Common myeloid progenitor, CD34-positive (primary cell): ENCODE measurements at regions not wholly inside any gene's neighbourhood (a gene's known extent, or its start where the extent isn't known, plus 50 kb on each side); places are given as distances from the start of the nearest gene placed in this dataset.

ENCODE experiments used
- CTCF ChIA-PET: fragments of 350-600 bp; sonication (Branson Sonifier 250); formaldehyde crosslinking; loops from one replicate; lab custom pipeline; 2021; ENCODE audit warnings: antibody characterized with exemption; lab: Charles Lee
- POLR2A ChIA-PET: fragments of 350-600 bp; sonication (Branson Sonifier 250); formaldehyde crosslinking; loops from one replicate; lab custom pipeline; 2021; ENCODE audit warnings: antibody characterized with exemption; lab: Charles Lee
- DNase-seq, 3 donors: peaks; one replicate each; pipeline versions ENCODE4 v3.0.0 to v3.0.0-alpha.2; 2013
- H3K27ac ChIP-seq, 2 experiments: 1 replicate in 1 of 2; 2 replicates in 1 of 2; pipeline ENCODE4 v1.7.0; 2013; ENCODE audit warnings: inconsistent platforms in 2 of 2, low read length in 2 of 2, mild to moderate bottlenecking in 2 of 2, low read depth in 1 of 2, moderate library complexity in 1 of 2; ENCODE audit not compliant: severe bottlenecking in 2 of 2, insufficient read depth in 1 of 2, poor library complexity in 1 of 2
- H3K27me3 ChIP-seq, 5 experiments: replicated peaks in 2 of 5; 1 replicate in 3 of 5; 2 replicates in 2 of 5; pipeline versions ENCODE4 v1.6.1 to v1.7.0; 2013; ENCODE audit warnings: low read length in 4 of 5, mild to moderate bottlenecking in 2 of 5, moderate library complexity in 2 of 5, inconsistent platforms in 1 of 5; ENCODE audit not compliant: insufficient read depth in 5 of 5, control insufficient read depth in 4 of 5
- H3K36me3 ChIP-seq, 4 experiments: 1 replicate in 2 of 4; 2 replicates in 2 of 4; pipeline versions ENCODE4 v1.6.1 to v1.7.0; 2013; ENCODE audit warnings: low read length in 3 of 4, control low read depth in 1 of 4, mild to moderate bottlenecking in 1 of 4; ENCODE audit not compliant: control insufficient read depth in 4 of 4, insufficient read depth in 4 of 4
- H3K4me1 ChIP-seq, 4 experiments: 1 replicate in 3 of 4; 2 replicates in 1 of 4; pipeline versions ENCODE4 v1.6.1 to v1.7.1; 2013; ENCODE audit warnings: low read length in 3 of 4, mild to moderate bottlenecking in 3 of 4, control low read depth in 1 of 4, inconsistent platforms in 1 of 4, moderate library complexity in 1 of 4; ENCODE audit not compliant: control insufficient read depth in 4 of 4, insufficient read depth in 4 of 4; ENCODE audit errors: control extremely low read depth in 1 of 4
- H3K4me3 ChIP-seq, 7 experiments: 1 replicate in 4 of 7; 2 replicates in 3 of 7; pipeline versions ENCODE4 v1.5.1 to v1.7.0; 2013; ENCODE audit warnings: mild to moderate bottlenecking in 7 of 7, low read length in 6 of 7, moderate library complexity in 6 of 7, inconsistent platforms in 2 of 7, low read depth in 2 of 7, control low read depth in 1 of 7; ENCODE audit not compliant: insufficient read depth in 4 of 7, control insufficient read depth in 1 of 7; ENCODE audit errors: extremely low read depth in 1 of 7
- H3K9me3 ChIP-seq, 5 experiments: 1 replicate in 4 of 5; 2 replicates in 1 of 5; pipeline versions ENCODE4 v1.6.1 to v1.7.1; 2013; ENCODE audit warnings: low read length in 4 of 5, mild to moderate bottlenecking in 2 of 5, inconsistent platforms in 1 of 5, low read depth in 1 of 5, moderate library complexity in 1 of 5; ENCODE audit not compliant: control insufficient read depth in 4 of 5, insufficient read depth in 2 of 5; ENCODE audit errors: control extremely low read depth in 1 of 5
- WGBS: methylation state at CpG from one replicate; pipeline ENCODE4 v1.1.5; 2013; ENCODE audit not compliant: insufficient coverage; 5-methylcytosine and 5-hydroxymethylcytosine counted together

DNA sequence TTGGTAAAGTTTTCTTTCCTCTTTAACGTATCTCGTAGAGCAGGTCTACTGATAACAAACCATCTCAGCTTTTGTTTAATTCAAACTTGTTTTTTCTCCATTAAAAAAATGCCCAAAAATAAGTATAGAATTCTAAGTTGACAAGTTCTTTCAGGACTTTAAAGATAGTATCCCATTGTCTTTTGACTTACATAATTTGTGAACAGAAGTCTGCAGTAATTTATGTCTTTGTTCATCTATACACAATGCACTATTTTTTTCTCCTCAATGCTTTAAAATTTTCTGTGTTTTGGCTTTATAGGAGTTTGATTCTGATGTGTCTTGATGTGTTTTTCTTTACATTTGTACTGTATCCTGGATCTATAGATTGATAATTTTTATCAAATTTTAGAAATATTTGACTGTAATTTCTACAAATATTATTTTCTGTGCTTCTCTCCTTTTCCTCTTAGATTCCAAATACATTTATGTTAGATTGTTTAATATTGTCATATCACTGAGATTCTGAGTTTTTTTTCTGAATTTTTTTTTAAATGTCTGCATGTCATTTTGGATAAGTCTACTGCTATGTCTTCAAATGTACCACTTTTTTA is 143.3 kb downstream of the FTCDNL1 start:
- H3K36me3 ChIP-seq: no peaks in the 10 kb centered on the region
- H3K9me3 ChIP-seq: peaks cover 2 to 25% (median 5%) of the 10 kb centered on the region in 5 experiments
- ChIA-PET CTCF (interaction anchor here (8.1 kb wide), 1 partner anchor 32 kb away, joined by 118 read pairs; no protein-coding TSS in a partner anchor), POLR2A (interaction anchor here (0.6 kb wide), 1 partner anchor 196 kb away, joined by 3 read pairs; no protein-coding TSS in a partner anchor)
- peaks cover 0 to 10% (median 4%) of the 10 kb centered on the region in 4 experiments for H3K4me1 ChIP-seq
- no peak overlapping the region for H3K4me3 ChIP-seq
- no CpG with 5 or more reads among the region's 2 CpGs for WGBS
- H3K27me3 ChIP-seq: no peaks in the 10 kb centered on the region
- H3K27ac ChIP-seq: no peak overlapping the region
- peak; percentile 19 to 69 (median 69) for DNase-seq

DNA sequence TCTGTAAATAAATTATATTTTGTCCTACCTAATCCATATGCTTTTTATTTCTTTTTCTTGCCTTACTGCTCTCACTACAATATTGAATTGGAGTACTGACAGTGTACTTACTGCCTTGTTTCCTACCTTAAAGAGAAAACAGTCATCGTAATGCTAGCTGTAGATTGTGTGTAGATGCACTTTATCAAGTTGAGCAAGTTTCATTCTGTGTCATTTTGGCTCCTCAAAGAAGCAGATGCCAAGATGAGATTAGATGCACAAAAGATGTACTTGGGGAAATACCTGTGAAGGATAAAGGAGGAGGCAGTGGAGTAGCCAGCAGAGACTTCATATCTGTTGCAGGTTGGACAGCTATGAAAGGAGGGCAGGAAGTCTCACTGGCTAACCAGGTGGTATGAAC is 145.5 kb downstream of the FTCDNL1 start:
- H3K36me3 ChIP-seq: no peaks in the 10 kb centered on the region
- H3K4me3 ChIP-seq: no peak overlapping the region
- CTCF ChIA-PET: interaction anchor here (0.9 to 8.1 kb wide), 9 partner anchors 11 to 236 kb away, joined by 3 to 118 read pairs (median 5); no protein-coding TSS in a partner anchor
- POLR2A ChIA-PET: no interaction called here
- H3K4me1 ChIP-seq: peaks cover 0 to 10% (median 4%) of the 10 kb centered on the region in 4 experiments
- H3K27me3 ChIP-seq: no peaks in the 10 kb centered on the region
- no peak overlapping the region for H3K27ac ChIP-seq
- peak in 2 of 3 donors; percentile 31 to 38 for DNase-seq
- WGBS: no CpG with 5 or more reads among the region's 1 CpG
- peaks cover 2 to 25% (median 5%) of the 10 kb centered on the region in 5 experiments for H3K9me3 ChIP-seq

DNA sequence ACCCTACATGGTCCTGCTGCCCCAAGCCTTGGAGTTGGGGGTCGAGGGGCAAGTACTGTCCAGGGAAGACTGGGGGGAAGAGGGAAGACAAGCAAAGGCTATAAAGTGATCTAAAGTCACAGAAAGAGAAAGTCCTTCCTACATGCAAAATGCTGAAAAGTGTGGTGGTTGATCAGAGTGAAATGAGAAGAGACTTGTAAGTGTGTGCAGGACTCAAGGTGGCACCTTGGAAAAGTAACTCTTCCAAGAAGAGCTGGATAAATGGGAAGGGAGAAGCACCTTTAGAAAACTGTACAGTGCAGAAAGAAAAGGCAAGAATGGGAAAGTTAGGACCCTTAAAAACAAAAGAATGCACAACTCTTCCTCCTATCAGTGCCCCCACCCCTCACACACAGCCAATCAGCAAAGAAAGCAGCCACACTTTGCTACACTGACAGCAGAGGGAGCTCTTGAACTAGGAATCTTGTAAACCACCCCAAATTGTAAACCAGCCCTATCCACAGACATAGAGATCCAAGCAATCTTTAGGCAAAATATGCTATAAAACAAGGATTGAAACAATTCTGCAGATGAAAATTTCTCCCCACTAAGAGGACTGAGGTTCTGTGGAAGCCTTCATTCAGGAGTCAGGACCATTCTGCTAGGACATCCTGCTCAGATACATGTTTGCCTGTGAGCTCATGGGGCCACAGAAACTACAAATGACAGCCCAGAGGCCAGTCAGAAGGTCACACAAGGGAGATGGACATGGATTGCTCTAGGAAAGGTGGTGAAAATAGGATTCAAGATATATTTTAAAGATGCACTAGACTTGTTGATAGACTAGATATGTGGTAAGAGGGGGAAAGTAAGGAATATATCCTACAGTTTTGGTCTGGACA is 146.4 kb downstream of the FTCDNL1 start:
- peaks cover 0 to 10% (median 4%) of the 10 kb centered on the region in 4 experiments for H3K4me1 ChIP-seq
- H3K27ac ChIP-seq: no peak overlapping the region
- H3K36me3 ChIP-seq: no peaks in the 10 kb centered on the region
- no CpG with 5 or more reads among the region's 1 CpG for WGBS
- CTCF ChIA-PET: interaction anchor here (0.7 to 8.1 kb wide), 22 partner anchors 8 to 779 kb away, joined by 3 to 118 read pairs (median 3); no protein-coding TSS in a partner anchor
- H3K27me3 ChIP-seq: no peaks in the 10 kb centered on the region
- DNase-seq: peak; percentile 64 to 87 (median 80)
- POLR2A ChIA-PET: no interaction called here
- peaks cover 2 to 21% (median 5%) of the 10 kb centered on the region in 5 experiments for H3K9me3 ChIP-seq
- H3K4me3 ChIP-seq: no peak overlapping the region

DNA sequence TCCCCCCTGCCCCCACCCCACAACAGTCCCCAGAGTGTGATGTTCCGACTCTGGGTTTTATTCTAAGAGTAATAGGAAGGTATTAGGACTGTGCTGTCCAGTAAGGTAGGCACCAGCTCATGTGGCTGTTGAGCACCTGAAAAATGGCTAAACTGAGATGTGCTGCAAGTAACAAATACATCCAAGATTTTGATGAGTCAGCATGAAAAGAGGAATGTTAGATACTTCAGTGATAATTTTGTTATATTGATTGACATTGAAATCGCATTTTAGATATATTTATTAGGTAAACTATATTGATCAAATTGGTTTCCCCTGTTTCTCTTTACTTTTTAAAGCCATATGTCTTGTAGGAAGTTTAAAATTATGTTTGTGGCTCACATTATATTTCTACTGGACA is 147.8 kb downstream of the FTCDNL1 start:
- ChIA-PET CTCF (interaction anchor here (0.9 to 8.1 kb wide), 5 partner anchors 9 to 238 kb away, joined by 3 to 118 read pairs (median 14); no protein-coding TSS in a partner anchor), POLR2A (no interaction called here)
- Histone ChIP-seq H3K36me3 (no peaks in the 10 kb centered on the region), H3K4me3 (no peak overlapping the region), H3K27ac (no peak overlapping the region), H3K4me1 (peaks cover 0 to 10% (median 4%) of the 10 kb centered on the region in 4 experiments), H3K27me3 (no peaks in the 10 kb centered on the region), H3K9me3 (peaks cover 0 to 9% (median 2%) of the 10 kb centered on the region in 5 experiments)
- no CpG with 5 or more reads among the region's 2 CpGs for WGBS
- no peak for DNase-seq

DNA sequence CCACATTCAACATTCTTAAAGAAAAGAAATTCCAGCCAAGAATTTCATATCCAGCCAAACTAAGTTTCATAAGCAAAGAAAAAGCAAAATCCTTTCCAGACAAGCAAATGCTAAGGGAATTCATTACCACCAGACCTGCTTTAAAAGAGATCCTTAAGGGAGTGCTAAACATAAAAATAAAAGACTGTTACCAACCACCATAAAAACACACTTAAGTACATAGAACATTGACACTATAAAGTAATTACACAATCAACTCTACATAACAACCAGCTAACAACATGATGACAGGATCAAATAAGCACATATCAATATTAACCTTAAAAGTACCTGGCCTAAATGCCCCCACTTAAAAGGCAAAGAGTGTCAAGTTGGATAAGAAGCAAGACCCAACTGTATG is 153.5 kb downstream of the FTCDNL1 start:
- H3K36me3 ChIP-seq: no peaks in the 10 kb centered on the region
- no peak overlapping the region for H3K27ac ChIP-seq
- H3K4me1 ChIP-seq: no peaks in the 10 kb centered on the region
- DNase-seq: no peak
- CTCF ChIA-PET: interaction anchor here (1.6 kb wide), 1 partner anchor 9 kb away, joined by 4 read pairs; no protein-coding TSS in a partner anchor
- POLR2A ChIA-PET: no interaction called here
- H3K27me3 ChIP-seq: no peaks in the 10 kb centered on the region
- no peak overlapping the region for H3K4me3 ChIP-seq
- peaks cover 0 to 5% (median 0%) of the 10 kb centered on the region in 5 experiments for H3K9me3 ChIP-seq

DNA sequence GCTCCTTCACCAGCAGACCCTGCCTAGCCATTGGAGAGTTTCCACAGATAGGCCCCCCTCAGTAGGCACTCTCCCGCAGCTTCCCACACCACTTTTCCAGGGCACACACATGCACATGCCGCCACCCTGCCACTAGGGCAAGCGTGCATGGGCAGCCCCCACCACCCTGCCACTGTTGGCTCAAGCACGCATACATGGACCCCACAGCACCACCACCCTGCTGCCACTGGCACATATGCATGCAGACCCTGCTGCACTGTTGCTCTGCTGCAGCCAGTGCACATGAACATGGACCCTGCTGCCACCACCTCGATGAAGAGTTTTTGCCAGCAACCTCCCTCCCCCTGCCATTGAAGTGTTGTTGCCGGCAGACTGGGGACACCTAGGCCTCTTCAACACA is 154.9 kb downstream of the FTCDNL1 start:
- no peak overlapping the region for H3K4me3 ChIP-seq
- POLR2A ChIA-PET: no interaction called here
- no peaks in the 10 kb centered on the region for H3K36me3 ChIP-seq
- CTCF ChIA-PET: interaction anchor here (1.0 to 2.8 kb wide), 2 partner anchors 8 to 44 kb away, joined by 3 to 14 read pairs; no protein-coding TSS in a partner anchor
- DNase-seq: no peak
- H3K27ac ChIP-seq: no peak overlapping the region
- H3K27me3 ChIP-seq: no peaks in the 10 kb centered on the region
- peaks cover 0 to 5% (median 0%) of the 10 kb centered on the region in 5 experiments for H3K9me3 ChIP-seq
- H3K4me1 ChIP-seq: no peaks in the 10 kb centered on the region
- 100% methylated on average over 5 of the region's 6 CpGs for WGBS
